Fibroblast of villous mesenchyme (primary cell): ENCODE measurements at regions not wholly inside any gene's neighbourhood (a gene's known extent, or its start where the extent isn't known, plus 50 kb on each side); places are given as distances from the start of the nearest gene placed in this dataset.

Source experiments
- DNase-seq: peaks from one replicate; pipeline ENCODE4 v3.0.0-alpha.2; 2010; ENCODE audit warnings: low read depth
- H3K4me3 ChIP-seq: 2 replicates; pipeline ENCODE4 v1.5.1; 2011; ENCODE audit warnings: low read depth, mild to moderate bottlenecking, low read length
- TF ChIP-seq, protein P1 (sequence below): IDR thresholded peaks from 2 replicates; pipeline ENCODE4 v1.5.1; 2012; ENCODE audit warnings: low read depth, mild to moderate bottlenecking, low read length; ENCODE audit not compliant: insufficient read depth

GRCh38 chr22:47738472-47739013 is 976.1 kb downstream of the TBC1D22A start:
- H3K4me3 ChIP-seq, result no peak overlapping the region
- TF ChIP-seq, protein P1, sequence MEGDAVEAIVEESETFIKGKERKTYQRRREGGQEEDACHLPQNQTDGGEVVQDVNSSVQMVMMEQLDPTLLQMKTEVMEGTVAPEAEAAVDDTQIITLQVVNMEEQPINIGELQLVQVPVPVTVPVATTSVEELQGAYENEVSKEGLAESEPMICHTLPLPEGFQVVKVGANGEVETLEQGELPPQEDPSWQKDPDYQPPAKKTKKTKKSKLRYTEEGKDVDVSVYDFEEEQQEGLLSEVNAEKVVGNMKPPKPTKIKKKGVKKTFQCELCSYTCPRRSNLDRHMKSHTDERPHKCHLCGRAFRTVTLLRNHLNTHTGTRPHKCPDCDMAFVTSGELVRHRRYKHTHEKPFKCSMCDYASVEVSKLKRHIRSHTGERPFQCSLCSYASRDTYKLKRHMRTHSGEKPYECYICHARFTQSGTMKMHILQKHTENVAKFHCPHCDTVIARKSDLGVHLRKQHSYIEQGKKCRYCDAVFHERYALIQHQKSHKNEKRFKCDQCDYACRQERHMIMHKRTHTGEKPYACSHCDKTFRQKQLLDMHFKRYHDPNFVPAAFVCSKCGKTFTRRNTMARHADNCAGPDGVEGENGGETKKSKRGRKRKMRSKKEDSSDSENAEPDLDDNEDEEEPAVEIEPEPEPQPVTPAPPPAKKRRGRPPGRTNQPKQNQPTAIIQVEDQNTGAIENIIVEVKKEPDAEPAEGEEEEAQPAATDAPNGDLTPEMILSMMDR, result no peak
- no peak for DNase-seq

DNA sequence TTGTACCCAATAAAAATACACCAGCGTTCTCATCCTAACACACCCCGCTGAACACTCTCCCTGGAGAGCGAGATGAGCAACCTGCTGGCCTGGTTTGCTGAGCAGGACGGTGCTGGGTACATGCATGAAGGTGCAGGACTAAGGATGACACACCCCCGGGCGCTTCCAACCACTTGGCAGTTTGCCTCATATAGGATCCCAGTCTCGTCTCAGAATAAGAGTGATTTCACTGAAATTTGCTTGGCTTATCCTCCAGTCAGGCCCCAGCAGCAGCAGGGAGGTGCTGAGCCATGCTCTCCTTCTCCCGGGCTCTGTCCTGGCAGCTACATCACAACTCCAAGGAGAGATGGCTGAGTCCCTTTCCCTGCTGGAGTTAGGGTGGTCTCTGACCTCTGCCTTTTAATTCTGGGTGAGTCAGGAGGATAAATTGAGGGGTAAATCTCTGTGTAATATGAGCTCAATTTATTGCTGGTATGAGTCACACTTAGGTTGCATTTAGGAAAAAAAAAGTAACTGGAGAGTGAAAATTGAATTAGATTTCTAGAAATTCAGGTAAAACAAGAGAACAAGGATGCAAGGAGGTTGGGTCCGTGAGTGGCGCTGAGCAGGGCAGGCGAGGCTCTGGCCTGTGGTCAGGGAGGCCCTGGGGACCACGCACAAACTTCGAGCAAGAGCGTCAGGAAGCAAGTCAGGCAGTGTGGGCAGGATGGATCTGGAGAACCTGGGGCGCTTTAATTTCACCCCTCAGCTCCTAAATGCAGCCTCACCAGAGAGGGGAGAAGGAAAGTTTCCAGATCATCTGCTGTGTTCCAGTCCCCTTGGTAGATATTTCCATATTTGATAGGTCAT is 974.0 kb downstream of the TBC1D22A start:
- no peak overlapping the region for H3K4me3 ChIP-seq
- TF ChIP-seq, protein P1, result no peak
- DNase-seq, result no peak

GRCh38 chr22:47734511-47734910 is 972.1 kb downstream of the TBC1D22A start:
- H3K4me3 ChIP-seq, result no peak overlapping the region
- no peak for DNase-seq
- TF ChIP-seq, protein P1, result no peak

- TF ChIP-seq, protein P1, result no peak
These were observed 965.2 kb downstream of the TBC1D22A start for GRCh38 chr22:47727641-47728040.

DNA sequence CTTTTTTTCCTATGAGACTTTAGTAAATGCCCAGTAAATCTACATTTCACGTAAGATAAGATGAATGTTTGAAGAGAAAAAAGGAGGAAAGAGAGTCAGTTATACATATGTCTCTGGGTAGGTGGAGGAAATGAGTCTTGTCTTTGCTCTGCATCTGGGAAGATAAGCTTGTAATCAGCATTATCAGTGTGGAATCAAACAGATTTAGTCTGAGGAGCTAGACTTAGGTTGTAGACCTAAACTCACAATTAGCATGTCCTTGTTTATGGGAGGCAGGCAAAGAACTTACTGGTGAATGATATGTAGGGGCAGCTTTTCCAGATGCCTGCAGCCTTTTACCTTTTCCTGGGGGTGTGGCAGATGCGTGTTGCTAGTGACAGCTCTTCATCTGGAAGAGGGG is 962.3 kb downstream of the TBC1D22A start:
- TF ChIP-seq, protein P1, result no peak
- no peak overlapping the region for H3K4me3 ChIP-seq
- no peak for DNase-seq

More at GRCh38 chr22:47727641-47728040, 965.2 kb downstream of the TBC1D22A start:
- no peak for DNase-seq
- no peak overlapping the region for H3K4me3 ChIP-seq

DNA sequence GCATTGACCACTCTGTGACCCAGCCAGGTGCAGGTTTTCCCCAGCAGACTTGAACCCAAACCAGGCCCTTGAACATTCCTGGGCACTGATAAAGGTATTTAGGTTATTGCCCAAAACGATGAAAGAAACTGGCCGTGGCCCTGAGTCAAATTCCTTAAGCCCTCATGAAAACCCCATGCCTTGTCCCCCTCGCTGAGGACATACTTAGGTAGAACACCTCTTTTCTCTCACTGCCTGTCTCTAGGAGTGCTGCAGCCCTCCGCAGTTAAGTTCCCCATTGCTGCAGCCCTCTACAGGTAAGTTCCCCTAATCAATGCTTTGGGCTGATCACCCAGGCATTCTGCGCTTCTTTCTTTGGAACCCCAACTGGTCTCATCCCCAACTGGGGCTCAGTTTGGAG is 961.6 kb downstream of the TBC1D22A start:
- TF ChIP-seq, protein P1, result no peak
- DNase-seq, result no peak
- no peak overlapping the region for H3K4me3 ChIP-seq
